Endodermal cell (in vitro differentiated cells): ENCODE measurements at regions not wholly inside any gene's neighbourhood (a gene's known extent, or its start where the extent isn't known, plus 50 kb on each side); places are given as distances from the start of the nearest gene placed in this dataset.
A peak's percentile ranks its signal among the peaks of the same experiment; 100 is the strongest.

ENCODE experiments used
- DNase-seq: peaks from one replicate; pipeline ENCODE4 v3.0.0-alpha.2; 2017
- H3K27ac ChIP-seq: 2 replicates; pipeline ENCODE4 v1.5.1; 2013; ENCODE audit warnings: mild to moderate bottlenecking, low read depth, low read length, moderate library complexity
- H3K27me3 ChIP-seq: 2 replicates; pipeline ENCODE4 v1.6.1; 2013; ENCODE audit warnings: mild to moderate bottlenecking, low read length, moderate library complexity; ENCODE audit not compliant: insufficient read depth, control insufficient read depth, poor library complexity, severe bottlenecking
- H3K36me3 ChIP-seq: 2 replicates; pipeline ENCODE4 v1.7.0; 2013; ENCODE audit warnings: mild to moderate bottlenecking, low read length, moderate library complexity; ENCODE audit not compliant: control insufficient read depth, insufficient read depth
- H3K4me1 ChIP-seq: one replicate; pipeline ENCODE4 v1.7.0; 2013; ENCODE audit warnings: low read length; ENCODE audit not compliant: control insufficient read depth, insufficient read depth
- H3K4me3 ChIP-seq: 2 replicates; pipeline ENCODE4 v1.5.1; 2013; ENCODE audit warnings: mild to moderate bottlenecking, low read length, moderate library complexity
- H3K9ac ChIP-seq: 2 replicates; pipeline ENCODE4 v1.6.1; 2013; ENCODE audit warnings: mild to moderate bottlenecking, low read length, moderate library complexity; ENCODE audit not compliant: poor library complexity, severe bottlenecking; ENCODE audit errors: extremely low read depth
- H3K9me3 ChIP-seq: 2 replicates; pipeline ENCODE4 v1.6.1; 2013; ENCODE audit warnings: mild to moderate bottlenecking, low read length, moderate library complexity; ENCODE audit not compliant: control insufficient read depth
- H3K27ac Mint-ChIP-seq: 2 replicates; pipeline ENCODE4 v1.8.0; 2020; ENCODE audit warnings: mixed read lengths
- H3K27me3 Mint-ChIP-seq: 2 replicates; pipeline ENCODE4 v1.8.0; 2021; ENCODE audit warnings: mild to moderate bottlenecking, mixed read lengths; ENCODE audit not compliant: insufficient read depth
- H3K36me3 Mint-ChIP-seq: 2 replicates; pipeline ENCODE4 v1.8.0; 2020; ENCODE audit warnings: low read depth, mixed read lengths
- H3K4me1 Mint-ChIP-seq: 2 replicates; pipeline ENCODE4 v1.8.0; 2020; ENCODE audit warnings: mixed read lengths
- H3K4me3 Mint-ChIP-seq: 2 replicates; pipeline ENCODE4 v1.8.0; 2020; ENCODE audit warnings: mild to moderate bottlenecking, moderate library complexity, mixed read lengths
- H3K9me3 Mint-ChIP-seq: 2 replicates; pipeline ENCODE4 v1.8.0; 2020; ENCODE audit warnings: mild to moderate bottlenecking, mixed read lengths
- WGBS, 2 experiments: methylation state at CpG; one replicate each; pipeline versions ENCODE4 v1.1.5 to v1.1.7; 2013; ENCODE audit warnings: missing lambda C conversion rate in 2 of 2, mixed read lengths in 1 of 2; ENCODE audit not compliant: insufficient coverage in 1 of 2, insufficient read length in 1 of 2; 5-methylcytosine and 5-hydroxymethylcytosine counted together
- TF ChIP-seq, protein P1 (sequence below): fragments of 200-600 bp; sonication (generic); conservative IDR thresholded peaks from 2 replicates; pipeline ENCODE4 v1.5.0; 2021; ENCODE audit warnings: antibody characterized with exemption, mild to moderate bottlenecking

DNA sequence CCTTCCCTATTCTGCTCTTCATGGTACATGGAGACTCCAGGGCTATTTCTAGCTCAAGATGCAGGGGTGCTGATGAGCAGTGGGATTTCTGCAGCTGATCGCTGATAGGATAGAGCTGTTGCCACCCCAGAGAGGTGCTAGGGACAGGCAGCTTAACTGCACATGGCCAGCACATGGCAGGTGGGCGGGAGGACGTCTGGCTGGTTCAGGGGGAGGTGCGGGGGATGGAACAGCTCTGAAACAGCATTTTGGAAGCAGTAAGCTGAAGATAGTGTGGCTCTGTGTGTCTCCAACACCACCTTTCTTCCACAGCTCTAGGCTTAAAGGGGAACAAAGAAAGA, 151.9 kb upstream of the PELI1 start:
- TF ChIP-seq, protein P1, sequence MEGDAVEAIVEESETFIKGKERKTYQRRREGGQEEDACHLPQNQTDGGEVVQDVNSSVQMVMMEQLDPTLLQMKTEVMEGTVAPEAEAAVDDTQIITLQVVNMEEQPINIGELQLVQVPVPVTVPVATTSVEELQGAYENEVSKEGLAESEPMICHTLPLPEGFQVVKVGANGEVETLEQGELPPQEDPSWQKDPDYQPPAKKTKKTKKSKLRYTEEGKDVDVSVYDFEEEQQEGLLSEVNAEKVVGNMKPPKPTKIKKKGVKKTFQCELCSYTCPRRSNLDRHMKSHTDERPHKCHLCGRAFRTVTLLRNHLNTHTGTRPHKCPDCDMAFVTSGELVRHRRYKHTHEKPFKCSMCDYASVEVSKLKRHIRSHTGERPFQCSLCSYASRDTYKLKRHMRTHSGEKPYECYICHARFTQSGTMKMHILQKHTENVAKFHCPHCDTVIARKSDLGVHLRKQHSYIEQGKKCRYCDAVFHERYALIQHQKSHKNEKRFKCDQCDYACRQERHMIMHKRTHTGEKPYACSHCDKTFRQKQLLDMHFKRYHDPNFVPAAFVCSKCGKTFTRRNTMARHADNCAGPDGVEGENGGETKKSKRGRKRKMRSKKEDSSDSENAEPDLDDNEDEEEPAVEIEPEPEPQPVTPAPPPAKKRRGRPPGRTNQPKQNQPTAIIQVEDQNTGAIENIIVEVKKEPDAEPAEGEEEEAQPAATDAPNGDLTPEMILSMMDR = no peak
- no peaks in the 10 kb centered on the region for H3K9me3 ChIP-seq
- Mint-ChIP-seq H3K9me3 (no peaks in the 10 kb centered on the region), H3K4me1 (peaks cover 10% of the 10 kb centered on the region), H3K27ac (no peak overlapping the region), H3K4me3 (no peak overlapping the region), H3K27me3 (peaks cover 2% of the 10 kb centered on the region), H3K36me3 (peaks cover 19% of the 10 kb centered on the region)
- H3K4me3 ChIP-seq = no peak overlapping the region
- DNase-seq = no peak
- no peaks in the 10 kb centered on the region for H3K27me3 ChIP-seq
- no peak overlapping the region for H3K9ac ChIP-seq
- 84 to 89% methylated on average over 4 of the region's 4 CpGs for WGBS, 2 experiments
- no peaks in the 10 kb centered on the region for H3K36me3 ChIP-seq
- no peak overlapping the region for H3K27ac ChIP-seq
- no peaks in the 10 kb centered on the region for H3K4me1 ChIP-seq

DNA sequence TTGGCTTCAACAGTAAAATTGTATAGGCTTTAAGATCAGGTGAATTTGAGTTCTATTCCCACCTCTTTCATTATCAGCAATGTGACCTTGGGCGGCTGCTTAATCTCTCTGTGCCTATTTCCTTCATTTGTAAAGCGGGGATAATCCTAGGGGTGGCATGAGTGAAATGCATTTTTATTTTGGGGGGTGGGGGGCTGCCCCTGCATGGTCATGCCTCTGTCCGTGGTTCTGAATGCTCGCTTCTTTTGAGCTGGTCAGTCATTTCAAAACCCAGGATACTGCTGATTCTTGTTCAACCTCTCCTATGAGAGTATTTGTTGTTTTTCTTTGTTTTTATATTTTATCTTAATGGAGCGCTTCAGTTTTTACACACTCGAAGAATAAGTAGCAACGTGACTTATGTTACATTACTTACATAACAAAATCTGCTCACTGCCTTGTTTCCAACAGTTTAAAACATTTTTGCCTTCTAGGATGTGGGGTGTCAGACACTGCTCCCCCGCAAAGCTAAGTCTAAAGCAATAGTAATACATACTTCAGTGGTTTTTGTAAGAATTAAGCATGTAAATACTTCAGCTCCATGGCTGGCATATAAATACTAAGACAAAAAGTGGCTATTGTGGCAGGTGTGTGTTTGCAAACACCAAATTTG, 152.6 kb upstream of the PELI1 start:
- Mint-ChIP-seq H3K9me3 (no peaks in the 10 kb centered on the region), H3K36me3 (peaks cover 19% of the 10 kb centered on the region), H3K27ac (no peak overlapping the region), H3K4me1 (peaks cover 10% of the 10 kb centered on the region), H3K4me3 (no peak overlapping the region), H3K27me3 (peaks cover 2% of the 10 kb centered on the region)
- WGBS, 2 experiments = 87 to 90% methylated on average over 3 to 8 of the region's 8 CpGs
- TF ChIP-seq, protein P1 = no peak
- Histone ChIP-seq H3K9me3 (no peaks in the 10 kb centered on the region), H3K4me1 (no peaks in the 10 kb centered on the region), H3K27me3 (no peaks in the 10 kb centered on the region), H3K4me3 (no peak overlapping the region), H3K36me3 (no peaks in the 10 kb centered on the region), H3K9ac (no peak overlapping the region), H3K27ac (no peak overlapping the region)
- peak; percentile 61 for DNase-seq

DNA sequence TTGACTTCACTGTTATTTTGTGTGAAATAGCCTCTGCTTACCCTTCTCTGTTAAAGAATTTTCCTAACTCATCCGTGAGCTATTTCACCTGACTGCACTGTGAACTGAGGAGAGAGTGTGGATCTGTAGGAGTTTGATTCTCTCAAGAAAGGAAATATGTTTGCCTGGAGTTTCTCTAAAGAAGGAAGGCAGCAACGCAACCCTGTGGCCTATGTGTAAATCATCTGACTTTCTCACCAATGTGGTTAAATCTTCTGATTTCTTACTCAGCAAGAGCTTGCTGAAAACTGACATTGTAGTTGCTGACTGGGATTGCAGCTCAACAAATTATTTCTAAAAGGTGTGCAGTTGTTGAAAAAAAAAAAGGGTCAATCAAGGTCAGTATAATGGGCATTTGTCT, 153.9 kb upstream of the PELI1 start:
- no peaks in the 10 kb centered on the region for H3K9me3 ChIP-seq
- no peak overlapping the region for H3K4me3 Mint-ChIP-seq
- peaks cover 12% of the 10 kb centered on the region for H3K36me3 Mint-ChIP-seq
- H3K27me3 ChIP-seq = no peaks in the 10 kb centered on the region
- H3K9ac ChIP-seq = no peak overlapping the region
- H3K4me1 ChIP-seq = no peaks in the 10 kb centered on the region
- no peaks in the 10 kb centered on the region for H3K36me3 ChIP-seq
- no peak overlapping the region for H3K27ac Mint-ChIP-seq
- no peak for DNase-seq
- no peaks in the 10 kb centered on the region for H3K9me3 Mint-ChIP-seq
- 67 to 89% methylated on average over 1 to 2 of the region's 2 CpGs for WGBS, 2 experiments
- TF ChIP-seq, protein P1 = no peak
- no peaks in the 10 kb centered on the region for H3K27me3 Mint-ChIP-seq
- H3K4me1 Mint-ChIP-seq = peaks cover 10% of the 10 kb centered on the region
- H3K4me3 ChIP-seq = no peak overlapping the region
- no peak overlapping the region for H3K27ac ChIP-seq
